GM18505 (cell line): ENCODE measurements at regions not wholly inside any gene's neighbourhood (a gene's known extent, or its start where the extent isn't known, plus 50 kb on each side); places are given as distances from the start of the nearest gene placed in this dataset.
"Not testable (repeated sequence)": the region's sequence is repeated elsewhere in the genome, so short reads cannot be mapped to it uniquely, and the experiment has no call there.

Source experiments
- ATAC-seq: cut with Tn5 transposase; IDR thresholded peaks from one replicate; pipeline ENCODE4 v1.9.1; 2021; ENCODE audit not compliant: unreplicated experiment
- POLR2A ChIP-seq: IDR thresholded peaks from 4 replicates; pipeline ENCODE4 v1.6.1; 2011; ENCODE audit warnings: borderline replicate concordance; ENCODE audit not compliant: insufficient read depth, insufficient read length; ENCODE audit errors: extremely low read depth

DNA sequence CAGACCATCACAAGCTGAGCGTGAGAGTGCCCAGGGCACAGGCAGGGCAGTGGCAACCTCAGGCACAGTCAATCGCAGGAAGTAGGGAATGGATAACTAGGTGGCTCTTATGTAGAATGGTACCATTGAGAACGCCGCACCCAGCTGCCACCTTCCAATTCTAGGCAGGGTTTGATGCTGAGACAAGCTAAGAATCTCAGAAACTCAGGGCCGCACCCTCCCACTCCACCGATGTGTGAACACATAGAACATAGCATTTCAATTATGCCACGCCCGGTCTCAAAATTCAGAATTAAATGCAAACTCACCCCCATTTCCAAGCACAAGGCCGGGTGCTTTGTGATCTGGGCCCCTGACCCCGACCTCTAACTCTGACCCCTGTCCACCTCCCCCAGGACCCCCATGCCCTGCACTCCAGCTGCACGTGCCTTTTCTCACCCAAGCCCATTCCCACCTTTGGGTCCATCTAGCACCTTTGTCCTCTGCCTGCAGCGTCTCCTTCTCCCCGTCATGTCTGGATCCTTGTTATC lies 178.4 kb downstream of the C16orf95 start:
- no peak for TF ChIP-seq POLR2A
- ATAC-seq, result no peak

GRCh38 chr16:87140211-87141200 lies 176.7 kb downstream of the C16orf95 start:
- no peak for TF ChIP-seq POLR2A
- ATAC-seq, result no peak

GRCh38 chr16:87141402-87141801 lies 175.8 kb downstream of the C16orf95 start:
- no peak for ATAC-seq
- no peak for TF ChIP-seq POLR2A

GRCh38 chr16:87143661-87144121 lies 173.5 kb downstream of the C16orf95 start:
- ATAC-seq, result no peak

DNA sequence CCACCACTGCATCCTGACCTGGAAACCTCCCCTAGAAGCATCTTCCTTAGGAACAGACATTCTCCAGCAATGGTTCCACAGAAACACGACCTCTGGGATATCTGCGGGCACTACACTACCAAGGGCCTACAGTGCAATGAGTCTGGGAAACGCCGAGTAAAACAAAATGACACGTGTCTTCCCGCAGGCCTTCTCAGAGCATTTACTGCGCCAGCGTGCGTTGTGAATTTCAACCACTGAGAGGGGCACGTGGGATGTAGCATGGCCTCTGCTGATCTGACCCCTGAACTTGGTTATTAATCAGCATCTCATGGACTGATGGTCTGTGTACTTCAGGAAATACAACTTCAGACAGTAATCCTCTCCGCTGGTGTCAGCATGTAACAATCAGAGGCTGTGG lies 173.0 kb downstream of the C16orf95 start:
- no peak for ATAC-seq
- TF ChIP-seq POLR2A, result no peak

More at GRCh38 chr16:87143661-87144121, 173.5 kb downstream of the C16orf95 start:
- no peak for TF ChIP-seq POLR2A

- ATAC-seq, result no peak
- no peak for TF ChIP-seq POLR2A
Observed at GRCh38 chr16:87145181-87146176, 171.7 kb downstream of the C16orf95 start.

- no peak for TF ChIP-seq POLR2A
- ATAC-seq, result no peak
Observed at GRCh38 chr16:87146676-87147075, 170.5 kb downstream of the C16orf95 start.

DNA sequence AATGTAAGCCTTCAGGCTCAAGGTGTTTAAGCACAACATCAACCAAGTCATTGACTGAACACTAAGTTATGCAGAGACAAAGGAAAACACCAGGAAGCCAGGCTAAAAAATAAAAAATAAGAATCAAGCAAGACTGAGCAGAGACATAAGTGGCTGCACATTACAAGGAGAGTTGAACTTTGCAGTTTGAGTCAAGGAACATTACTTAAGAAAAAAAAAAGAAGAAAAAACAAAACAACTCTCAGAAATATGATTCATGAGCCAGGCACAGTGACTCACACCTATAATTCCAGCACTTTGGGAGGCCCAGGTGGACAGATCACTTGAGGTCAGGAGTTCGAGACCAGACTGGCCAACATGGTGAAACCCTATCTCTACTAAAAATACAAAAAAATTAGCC lies 168.1 kb downstream of the C16orf95 start:
- no peak for TF ChIP-seq POLR2A
- no peak for ATAC-seq

DNA sequence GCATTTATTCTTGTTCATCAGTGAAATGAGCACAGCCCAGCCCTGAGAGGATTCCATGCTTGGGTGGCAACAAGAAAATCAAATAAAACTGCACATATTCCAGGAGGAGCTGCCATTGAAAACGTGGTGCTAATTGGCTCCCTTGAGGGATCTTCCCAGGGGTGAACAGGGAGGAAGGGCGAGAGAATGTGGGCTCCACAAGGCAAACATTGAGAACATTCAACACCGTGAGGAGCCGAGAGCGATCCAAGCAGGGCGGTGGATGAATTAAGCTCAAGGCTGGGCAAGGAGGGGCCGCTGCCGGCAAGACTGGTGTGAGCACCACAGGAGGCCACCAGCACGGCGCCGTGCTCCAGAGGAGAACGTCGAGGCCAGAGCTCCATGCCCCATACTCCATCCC lies 166.9 kb downstream of the C16orf95 start:
- no peak for TF ChIP-seq POLR2A
- ATAC-seq, result no peak

- no peak for ATAC-seq
Observed at GRCh38 chr16:87150681-87151280, 166.4 kb downstream of the C16orf95 start.

DNA sequence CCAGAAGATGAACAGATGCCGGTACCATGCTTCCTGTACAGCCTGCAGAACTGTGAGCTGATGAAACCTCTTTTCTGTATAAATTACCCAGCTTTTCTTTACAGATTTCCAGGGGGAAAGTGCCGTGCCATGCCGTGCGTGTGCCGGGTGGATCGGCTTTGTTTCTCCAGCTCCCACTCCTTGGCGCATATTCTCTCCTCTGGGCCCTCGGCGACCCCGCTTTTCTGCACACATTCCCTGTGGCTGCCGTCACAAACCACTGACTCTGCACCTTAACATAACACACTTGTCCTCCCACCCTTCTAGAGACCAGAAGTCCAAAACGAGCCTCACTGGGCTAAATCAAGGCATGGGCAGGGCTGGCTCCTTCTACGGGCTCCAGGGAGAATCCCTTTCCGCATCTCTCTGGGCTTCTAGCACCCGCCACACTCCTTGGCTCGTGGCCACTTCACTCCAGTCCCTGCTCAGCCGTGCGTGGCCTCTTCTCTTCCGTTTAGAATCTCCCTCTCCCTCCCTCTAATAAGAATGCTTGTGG lies 164.9 kb downstream of the C16orf95 start:
- no peak for TF ChIP-seq POLR2A
- no peak for ATAC-seq

More at GRCh38 chr16:87150681-87151280, 166.4 kb downstream of the C16orf95 start:
- TF ChIP-seq POLR2A, result no peak

- no peak for TF ChIP-seq POLR2A
- no peak for ATAC-seq
Observed at GRCh38 chr16:87153326-87153725, 163.9 kb downstream of the C16orf95 start.

DNA sequence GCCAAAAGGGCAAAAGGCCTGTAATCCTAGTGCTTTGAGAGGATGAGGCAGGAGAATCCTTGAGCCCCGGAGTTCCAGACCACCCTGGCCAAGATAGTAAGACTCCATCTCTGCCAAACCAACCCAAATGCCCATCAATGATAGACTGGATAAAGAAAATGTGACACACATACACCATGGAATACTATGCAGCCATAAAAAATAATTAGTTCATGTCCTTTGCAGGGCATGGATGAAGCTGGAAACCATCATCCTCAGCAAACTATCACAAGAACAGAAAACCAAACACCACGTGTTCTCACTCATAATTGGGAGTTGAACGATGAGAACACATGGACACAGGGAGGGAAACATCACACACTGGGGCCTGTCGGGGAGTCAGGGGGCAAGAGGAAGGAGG lies 161.9 kb downstream of the C16orf95 start:
- not testable (repeated sequence) for ATAC-seq
